ENCODE measurements at regions not wholly inside any gene's neighbourhood (a gene's known extent, or its start where the extent isn't known, plus 50 kb on each side); places are given as distances from the start of the nearest gene placed in this dataset.

- ChIA-PET POLR2A (ENCODE audit: unreplicated experiment) (no interaction called here), CTCF (no interaction called here)
- H3K9me3 ChIP-seq (ENCODE audit: control insufficient read depth, insufficient read depth, low read length): no peaks in the 10 kb centered on the region
- no peaks in the 10 kb centered on the region for H3K9me1 ChIP-seq (ENCODE audit: insufficient read depth, low read length)
- H2BK120ac ChIP-seq (ENCODE audit: low read depth, low read length): no peak overlapping the region
- H2BK15ac ChIP-seq (ENCODE audit: low read depth, low read length): no peak overlapping the region
- no peak overlapping the region for H2BK5ac ChIP-seq (ENCODE audit: low read depth, low read length, poor library complexity, severe bottlenecking)
- ATAC-seq (ENCODE audit: low read depth): no peak
- no peak overlapping the region for H4K5ac ChIP-seq (ENCODE audit: low read depth, low read length)
- in situ Hi-C loops (cut with MboI; ENCODE audit: low sequenced_read_pairs) (no loop called here), dilution Hi-C loops (cut with HindIII; ENCODE audit: low sequenced_read_pairs, unreplicated experiment) (no loop called here), intact Hi-C loops (cut with micrococcal nuclease) (no loop called here)
- H3K4ac ChIP-seq (ENCODE audit: low read depth, low read length): no peak overlapping the region
- WGBS, 2 experiments (ENCODE audit: extremely low coverage in 2 of 2, insufficient read length in 1 of 2): 40% methylated on average over 3 of the region's 9 CpGs; no CpG with 5 or more reads in 1 of the 2 experiments
- H2AK5ac ChIP-seq (ENCODE audit: low read depth, low read length): no peak overlapping the region
- no peaks in the 10 kb centered on the region for H4K20me1 ChIP-seq (ENCODE audit: insufficient read depth, low read length)
- no peaks in the 10 kb centered on the region for H3K4me1 ChIP-seq (ENCODE audit: control insufficient read depth, insufficient read depth, low read length)
- no peak overlapping the region for H3K27ac ChIP-seq (ENCODE audit: insufficient read depth, low read length)
- no peak overlapping the region for H3K4me2 ChIP-seq (ENCODE audit: low read depth, low read length)
- BruUV-seq (replicated peaks): no TSS peak
- H3K18ac ChIP-seq (ENCODE audit: low read depth, low read length): no peak overlapping the region
- no peaks in the 10 kb centered on the region for H3K79me1 ChIP-seq (ENCODE audit: low read depth in 1 of 2, low read length in 2 of 2)
- no peak for TF ChIP-seq USF2 (IDR thresholded peaks at IDR 0.05; ENCODE audit: low read depth, low read length)
- TF ChIP-seq RCOR1 (IDR thresholded peaks at IDR 0.05; ENCODE audit: insufficient replicate concordance, low read length): no peak
- no peak for TF ChIP-seq RAD21 (IDR thresholded peaks at IDR 0.05; ENCODE audit: low read length)
- TF ChIP-seq MAFK (IDR thresholded peaks at IDR 0.05; ENCODE audit: low read depth, low read length): no peak
- no peak for TF ChIP-seq ELK1 (IDR thresholded peaks at IDR 0.05; ENCODE audit: borderline replicate concordance, low read depth, low read length)
- TF ChIP-seq POLR2A (IDR thresholded peaks at IDR 0.05; ENCODE audit: low read depth, low read length): no peak
- no peak for TF ChIP-seq BHLHE40 (IDR thresholded peaks at IDR 0.05; ENCODE audit: low read depth, low read length)
- TF ChIP-seq CEBPB (IDR thresholded peaks at IDR 0.05; ENCODE audit: low read depth, low read length): no peak
- no peak for TF ChIP-seq CHD1 (IDR thresholded peaks at IDR 0.05; ENCODE audit: low read depth, low read length)
- TF ChIP-seq FOS (IDR thresholded peaks at IDR 0.05; ENCODE audit: low read depth, low read length): no peak
- TF ChIP-seq MAZ (IDR thresholded peaks at IDR 0.05; ENCODE audit: borderline replicate concordance, low read depth, low read length): no peak
- TF ChIP-seq MXI1 (IDR thresholded peaks at IDR 0.05; ENCODE audit: borderline replicate concordance, low read depth, low read length): no peak
- no peak for TF ChIP-seq RFX5 (IDR thresholded peaks at IDR 0.05; ENCODE audit: low read depth, low read length)
- no peak for TF ChIP-seq NFE2L2 (IDR thresholded peaks at IDR 0.05; ENCODE audit: low read depth, low read length)
- TF ChIP-seq CTCF (conservative IDR thresholded peaks at IDR 0.05; ENCODE audit: low read depth, low read length): no peak
- no peak for TF ChIP-seq SMC3 (IDR thresholded peaks at IDR 0.05; ENCODE audit: low read depth, low read length)
- H3K14ac ChIP-seq (replicated peaks; ENCODE audit: low read depth, low read length): no peak overlapping the region
- H3K56ac ChIP-seq (ENCODE audit: extremely low read depth, insufficient read depth, low read length): no peak overlapping the region
- H3K9ac ChIP-seq (ENCODE audit: low read depth, low read length): no peak overlapping the region
- H4K8ac ChIP-seq (ENCODE audit: low read depth in 2 of 2, low read length in 2 of 2): no peak overlapping the region
- no peak overlapping the region for H2BK20ac ChIP-seq (ENCODE audit: low read depth, low read length)
- no peak overlapping the region for H4K91ac ChIP-seq (ENCODE audit: insufficient read depth, low read depth, low read length)
- H3K27me3 ChIP-seq (ENCODE audit: control insufficient read depth, insufficient read depth, low read length): no peaks in the 10 kb centered on the region; the same call in 1 of the 2 replicates
- no peaks in the 10 kb centered on the region for H3K36me3 ChIP-seq (ENCODE audit: control insufficient read depth, insufficient read depth, low read length)
- H2AFZ ChIP-seq (replicated peaks; ENCODE audit: low read length, poor library complexity): no peak overlapping the region
- no peak overlapping the region for H2AK9ac ChIP-seq (replicated peaks; ENCODE audit: low read depth, low read length, poor library complexity)
- no peak overlapping the region for H3K4me3 ChIP-seq (ENCODE audit: insufficient read depth, low read depth, low read length)
- H3K23ac ChIP-seq (ENCODE audit: low read depth, low read length): no peak overlapping the region
- DNase-seq: no peak
Observed at GRCh38 chr11:45553383-45553936, 112.0 kb downstream of the CHST1 start.

Data from IMR-90 (cell line).